Neural cell (in vitro differentiated cells): ENCODE measurements at regions not wholly inside any gene's neighbourhood (a gene's known extent, or its start where the extent isn't known, plus 50 kb on each side); places are given as distances from the start of the nearest gene placed in this dataset.

Experiments
- H2AFZ ChIP-seq: fragments of 200-600, 300-800 bp; sonication (generic), shearing (Covaris generic); 2 replicates; pipeline ENCODE4 v1.6.0; 2014; ENCODE audit warnings: low read depth, mild to moderate bottlenecking, antibody characterized with exemption, low read length, moderate library complexity
- H3F3A ChIP-seq: fragments of 200-600 bp; shearing (Covaris generic); 2 replicates; pipeline ENCODE4 v1.6.1; 2016; ENCODE audit warnings: mild to moderate bottlenecking, moderate library complexity, mixed read lengths, antibody characterized with exemption, low read length; ENCODE audit not compliant: insufficient read depth, poor library complexity, severe bottlenecking
- H3K27ac ChIP-seq: fragments of 200-600, 300-800 bp; sonication (generic), shearing (Covaris generic); 2 replicates; pipeline ENCODE4 v1.5.1; 2014; ENCODE audit warnings: mild to moderate bottlenecking, low read length, moderate library complexity
- H3K27me3 ChIP-seq: fragments of 300-800, 200-600 bp; sonication (generic), shearing (Covaris generic); 2 replicates; pipeline ENCODE4 v1.6.0; 2014; ENCODE audit warnings: mild to moderate bottlenecking, low read depth, low read length, moderate library complexity; ENCODE audit not compliant: insufficient read depth
- H3K36me3 ChIP-seq: fragments of 300-800, 200-600 bp; sonication (generic), shearing (Covaris generic); 2 replicates; pipeline ENCODE4 v1.5.1; 2014; ENCODE audit warnings: mild to moderate bottlenecking, antibody characterized with exemption, low read length, moderate library complexity; ENCODE audit not compliant: insufficient read depth
- H3K4me2 ChIP-seq: fragments of 300-800, 200-600 bp; sonication (generic), shearing (Covaris generic); 2 replicates; pipeline ENCODE4 v1.6.0; 2014; ENCODE audit warnings: mild to moderate bottlenecking, low read length
- H3K4me3 ChIP-seq: fragments of 300-800, 200-600 bp; sonication (generic), shearing (Covaris generic); 2 replicates; pipeline ENCODE4 v1.5.1; 2014; ENCODE audit warnings: mild to moderate bottlenecking, low read length, moderate library complexity
- H3K79me2 ChIP-seq: fragments of 200-600 bp; shearing (Covaris generic); replicated peaks from 2 replicates; pipeline ENCODE4 v1.6.0; 2014; ENCODE audit warnings: mild to moderate bottlenecking, low read length, moderate library complexity; ENCODE audit not compliant: insufficient read depth
- H3K9ac ChIP-seq: fragments of 300-800, 200-600 bp; sonication (generic), shearing (Covaris generic); 2 replicates; pipeline ENCODE4 v1.6.1; 2016; ENCODE audit warnings: mild to moderate bottlenecking, low read length, mixed read lengths
- H3K9me2 ChIP-seq: fragments of 200-600 bp; shearing (Covaris generic); 2 replicates; pipeline ENCODE4 v1.6.1; 2016; ENCODE audit warnings: mild to moderate bottlenecking, low read length, mixed read lengths; ENCODE audit not compliant: insufficient read depth
- H3K9me3 ChIP-seq: fragments of 200-600, 300-800 bp; sonication (generic), shearing (Covaris generic); 2 replicates; pipeline ENCODE4 v1.6.1; 2016; ENCODE audit warnings: mild to moderate bottlenecking, mixed run types, low read length, moderate library complexity, mixed read lengths
- H4K20me1 ChIP-seq: fragments of 200-600 bp; shearing (Covaris generic); 2 replicates; pipeline ENCODE4 v1.6.1; 2016; ENCODE audit warnings: mild to moderate bottlenecking, mixed run types; ENCODE audit not compliant: insufficient read depth
- CTCF ChIP-seq: fragments of 450-650 bp; IDR thresholded peaks from 2 replicates; pipeline ENCODE4 v1.5.1; 2014; ENCODE audit warnings: antibody characterized with exemption, mild to moderate bottlenecking, moderate library complexity; ENCODE audit not compliant: poor library complexity, severe bottlenecking
- EP300 ChIP-seq: fragments of 450-650 bp; conservative IDR thresholded peaks from 2 replicates; pipeline ENCODE4 v1.6.1; 2014; ENCODE audit warnings: antibody characterized with exemption, mild to moderate bottlenecking, moderate library complexity; ENCODE audit not compliant: poor library complexity, severe bottlenecking
- EZH2 ChIP-seq: fragments of 200-600, 300-800 bp; shearing (Covaris generic), sonication (generic); IDR thresholded peaks from 2 replicates; pipeline ENCODE4 v1.6.1; 2014; ENCODE audit warnings: antibody characterized with exemption, low read length, borderline replicate concordance, mild to moderate bottlenecking; ENCODE audit not compliant: insufficient read depth, poor library complexity, severe bottlenecking
- MXI1 ChIP-seq: fragments of 450-650 bp; conservative IDR thresholded peaks from 2 replicates; pipeline ENCODE4 v1.6.1; 2014; ENCODE audit warnings: antibody characterized with exemption, mild to moderate bottlenecking; ENCODE audit not compliant: poor library complexity, severe bottlenecking
- POLR2AphosphoS5 ChIP-seq: IDR thresholded peaks from 2 replicates; pipeline ENCODE4 v1.6.1; 2012
- RAD21 ChIP-seq: fragments of 450-650 bp; conservative IDR thresholded peaks from 2 replicates; pipeline ENCODE4 v1.6.1; 2014; ENCODE audit warnings: antibody characterized with exemption, mild to moderate bottlenecking, moderate library complexity
- REST ChIP-seq: IDR thresholded peaks from 2 replicates; pipeline ENCODE4 v1.6.1; 2012; ENCODE audit warnings: borderline replicate concordance
- SMC3 ChIP-seq: fragments of 450-650 bp; conservative IDR thresholded peaks from 2 replicates; pipeline ENCODE4 v1.6.1; 2014; ENCODE audit warnings: antibody characterized with exemption, mild to moderate bottlenecking, moderate library complexity; ENCODE audit not compliant: poor library complexity
- TAF1 ChIP-seq: IDR thresholded peaks from 2 replicates; pipeline ENCODE4 v1.6.1; 2012; ENCODE audit warnings: low read depth

GRCh38 chr21:36575306-36575705, 95.4 kb upstream of the CLDN14 start:
- Histone ChIP-seq H3K9ac (no peak overlapping the region), H3F3A (no peaks in the 10 kb centered on the region), H3K27me3 (no peaks in the 10 kb centered on the region), H2AFZ (no peak overlapping the region), H3K9me3 (no peaks in the 10 kb centered on the region), H3K9me2 (no peaks in the 10 kb centered on the region), H4K20me1 (no peaks in the 10 kb centered on the region), H3K79me2 (no peaks in the 10 kb centered on the region), H3K4me2 (no peak overlapping the region), H3K4me3 (no peak overlapping the region), H3K27ac (no peak overlapping the region), H3K36me3 (no peaks in the 10 kb centered on the region)
- no peak for TF ChIP-seq MXI1
- no peak for TF ChIP-seq EZH2
- no peak for TF ChIP-seq REST
- no peak for TF ChIP-seq SMC3
- TF ChIP-seq RAD21 = no peak
- TF ChIP-seq POLR2AphosphoS5 = no peak
- TF ChIP-seq TAF1 = no peak
- TF ChIP-seq EP300 = no peak
- no peak for TF ChIP-seq CTCF

GRCh38 chr21:36576441-36576840, 96.5 kb upstream of the CLDN14 start:
- TF ChIP-seq TAF1 (no peak), SMC3 (no peak), RAD21 (no peak), REST (no peak), EZH2 (no peak), POLR2AphosphoS5 (no peak), MXI1 (no peak), CTCF (no peak), EP300 (no peak)
- H3K27ac ChIP-seq = no peak overlapping the region
- no peaks in the 10 kb centered on the region for H3K36me3 ChIP-seq
- no peaks in the 10 kb centered on the region for H4K20me1 ChIP-seq
- H2AFZ ChIP-seq = no peak overlapping the region
- no peaks in the 10 kb centered on the region for H3K9me3 ChIP-seq
- H3K4me3 ChIP-seq = no peak overlapping the region
- no peaks in the 10 kb centered on the region for H3K27me3 ChIP-seq
- H3K79me2 ChIP-seq = no peaks in the 10 kb centered on the region
- H3F3A ChIP-seq = no peaks in the 10 kb centered on the region
- no peak overlapping the region for H3K4me2 ChIP-seq
- H3K9ac ChIP-seq = no peak overlapping the region
- H3K9me2 ChIP-seq = no peaks in the 10 kb centered on the region
